ENCODE measurements at regions not wholly inside any gene's neighbourhood (a gene's known extent, or its start where the extent isn't known, plus 50 kb on each side); places are given as distances from the start of the nearest gene placed in this dataset.

DNA sequence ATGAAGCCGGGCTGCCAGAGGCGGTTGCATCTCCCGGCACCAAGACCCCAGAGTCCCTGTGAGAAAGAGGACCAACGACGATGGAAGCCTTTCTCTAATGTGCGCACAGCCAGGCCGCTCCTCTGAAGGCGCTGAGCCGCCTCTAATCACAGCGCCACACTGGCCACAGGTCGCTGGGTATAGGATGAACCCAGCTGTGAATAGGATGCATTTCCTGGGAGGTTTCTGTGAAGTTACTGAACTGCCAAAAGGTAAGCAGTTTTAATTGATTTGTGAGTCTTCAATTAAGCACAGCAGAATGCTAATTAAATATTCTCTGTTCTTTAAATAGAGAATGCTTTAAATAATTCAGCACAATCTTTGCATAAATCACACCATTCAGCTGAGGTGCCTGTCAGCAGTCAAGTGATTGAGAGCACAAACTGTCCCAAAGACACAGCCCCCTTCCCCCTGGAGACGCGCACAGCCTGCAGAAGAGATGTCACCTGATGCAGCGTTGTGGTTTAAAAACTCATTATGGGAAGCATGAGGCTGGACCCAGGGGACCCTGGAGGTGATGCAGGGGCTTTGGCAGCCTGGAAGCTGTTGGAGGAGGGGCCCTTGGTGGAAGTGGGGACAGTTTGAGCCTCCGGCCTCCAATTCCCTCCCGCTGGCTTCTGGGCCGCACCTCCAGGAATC is 98.1 kb downstream of the RTP5 start:
- WGBS (ENCODE audit: extremely low coverage, insufficient read length, low lambda C conversion rate) = no CpG with 5 or more reads among the region's 17 CpGs
- Histone ChIP-seq H2BK120ac (ENCODE audit: low read depth, low read length, poor library complexity, severe bottlenecking) (no peak overlapping the region), H4K5ac (ENCODE audit: insufficient read length, low read depth, low read length) (no peak overlapping the region), H2AK5ac (ENCODE audit: insufficient read length, low read length) (no peak overlapping the region), H2BK20ac (ENCODE audit: low read depth, low read length, poor library complexity, severe bottlenecking) (no peak overlapping the region), H3T11ph (ENCODE audit: low read length) (no peak overlapping the region), H2BK5ac (ENCODE audit: insufficient read length, low read length) (no peak overlapping the region), H3K4ac (ENCODE audit: low read depth, low read length) (no peak overlapping the region), H3K79me2 (ENCODE audit: insufficient read depth, low read length) (peaks cover 2% of the 10 kb centered on the region; the same call in 1 of the 2 replicates), H3K23ac (ENCODE audit: insufficient read length, low read depth, low read length) (no peak overlapping the region), H4K20me1 (ENCODE audit: control insufficient read depth, insufficient read depth, insufficient read length) (no peaks in the 10 kb centered on the region), H3K56ac (ENCODE audit: insufficient read length, low read depth, low read length) (no peak overlapping the region), H3K79me1 (ENCODE audit: insufficient read depth, low read depth, low read length, poor library complexity, severe bottlenecking) (no peaks in the 10 kb centered on the region), H3K14ac (ENCODE audit: insufficient read depth, low read length) (no peak overlapping the region), H3K4me2 (ENCODE audit: insufficient read depth, insufficient read length, low read length) (no peak overlapping the region), H3K23me2 (ENCODE audit: insufficient read length, low read depth, low read length, poor library complexity, severe bottlenecking) (no peaks in the 10 kb centered on the region), H3K27me3 (ENCODE audit: insufficient read depth, low read length) (no peaks in the 10 kb centered on the region), H3K4me1 (ENCODE audit: insufficient read depth, low read length) (no peaks in the 10 kb centered on the region), H3K9me3 (ENCODE audit: control insufficient read depth, low read depth, low read length) (no peaks in the 10 kb centered on the region), H4K8ac (replicated peaks; ENCODE audit: insufficient read length, low read depth, low read length) (no peak overlapping the region), H3K18ac (ENCODE audit: insufficient read length, low read depth, low read length) (no peak overlapping the region), H2BK12ac (ENCODE audit: insufficient read length, low read depth, low read length) (no peak overlapping the region), H4K91ac (ENCODE audit: insufficient read length, low read depth, low read length) (no peak overlapping the region), H2AFZ (ENCODE audit: low read length) (no peak overlapping the region), H2BK15ac (ENCODE audit: low read depth, low read length) (no peak overlapping the region), H3K9ac (ENCODE audit: extremely low read depth, insufficient read length, low read length) (no peak overlapping the region), H3K27ac (ENCODE audit: insufficient read length, low read depth, low read length) (no peak overlapping the region)
- TF ChIP-seq, protein P1, sequence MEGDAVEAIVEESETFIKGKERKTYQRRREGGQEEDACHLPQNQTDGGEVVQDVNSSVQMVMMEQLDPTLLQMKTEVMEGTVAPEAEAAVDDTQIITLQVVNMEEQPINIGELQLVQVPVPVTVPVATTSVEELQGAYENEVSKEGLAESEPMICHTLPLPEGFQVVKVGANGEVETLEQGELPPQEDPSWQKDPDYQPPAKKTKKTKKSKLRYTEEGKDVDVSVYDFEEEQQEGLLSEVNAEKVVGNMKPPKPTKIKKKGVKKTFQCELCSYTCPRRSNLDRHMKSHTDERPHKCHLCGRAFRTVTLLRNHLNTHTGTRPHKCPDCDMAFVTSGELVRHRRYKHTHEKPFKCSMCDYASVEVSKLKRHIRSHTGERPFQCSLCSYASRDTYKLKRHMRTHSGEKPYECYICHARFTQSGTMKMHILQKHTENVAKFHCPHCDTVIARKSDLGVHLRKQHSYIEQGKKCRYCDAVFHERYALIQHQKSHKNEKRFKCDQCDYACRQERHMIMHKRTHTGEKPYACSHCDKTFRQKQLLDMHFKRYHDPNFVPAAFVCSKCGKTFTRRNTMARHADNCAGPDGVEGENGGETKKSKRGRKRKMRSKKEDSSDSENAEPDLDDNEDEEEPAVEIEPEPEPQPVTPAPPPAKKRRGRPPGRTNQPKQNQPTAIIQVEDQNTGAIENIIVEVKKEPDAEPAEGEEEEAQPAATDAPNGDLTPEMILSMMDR (conservative IDR thresholded peaks at IDR 0.05) = no peak
- H3K4me1 Mint-ChIP-seq = peaks cover 5 to 13% of the 10 kb centered on the region in 2 experiments
- H3K4me3 Mint-ChIP-seq = no peak overlapping the region
- no peaks in the 10 kb centered on the region; the same call in none of the 2 replicates for H3K27me3 Mint-ChIP-seq (ENCODE audit: low read depth)
- peaks cover 3 to 15% (median 9%) of the 10 kb centered on the region in 3 experiments; a peak in 4 of 7 replicates for H3K36me3 Mint-ChIP-seq (ENCODE audit: insufficient read depth in 1 of 3, low read depth in 3 of 3)
- no peak overlapping the region for H3K27ac Mint-ChIP-seq
- no peak for DNase-seq
- H3K9me3 Mint-ChIP-seq = peaks cover 0 to 7% of the 10 kb centered on the region in 2 experiments; a peak in 3 of 5 replicates
